Urothelium cell line (cell line): ENCODE measurements at regions not wholly inside any gene's neighbourhood (a gene's known extent, or its start where the extent isn't known, plus 50 kb on each side); places are given as distances from the start of the nearest gene placed in this dataset.
"Not testable (repeated sequence)": the region's sequence is repeated elsewhere in the genome, so short reads cannot be mapped to it uniquely, and the experiment has no call there.

Experiments
- DNase-seq: peaks from one replicate; pipeline ENCODE4 v3.0.0; 2011; ENCODE audit warnings: low spot score, mixed read lengths
- FAIRE-seq: peaks from 2 replicates; lab custom pipeline; 2011; peaks lifted over from hg19 to GRCh38; lab: Jason Lieb, UNC

DNA sequence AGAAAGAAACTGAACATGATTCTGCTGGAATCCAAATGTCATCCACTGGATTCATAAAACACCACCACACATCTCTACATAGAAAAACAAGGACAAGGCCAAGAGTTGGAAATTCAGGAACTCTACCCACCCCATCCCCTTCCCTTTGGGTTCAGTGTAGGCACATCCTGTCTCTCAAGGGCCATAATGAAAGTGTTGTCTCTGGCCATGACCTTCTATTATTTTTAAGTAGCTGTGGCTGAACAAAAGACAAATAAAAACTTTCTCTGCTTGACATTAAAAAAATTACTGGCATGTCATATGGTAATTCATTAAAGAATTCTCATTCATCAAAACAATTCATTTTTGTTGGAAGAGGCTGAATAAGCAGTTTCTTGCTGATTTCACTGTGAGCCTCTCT, 54.9 kb upstream of the ZBTB18 start:
- FAIRE-seq (no peak), DNase-seq (no peak)

DNA sequence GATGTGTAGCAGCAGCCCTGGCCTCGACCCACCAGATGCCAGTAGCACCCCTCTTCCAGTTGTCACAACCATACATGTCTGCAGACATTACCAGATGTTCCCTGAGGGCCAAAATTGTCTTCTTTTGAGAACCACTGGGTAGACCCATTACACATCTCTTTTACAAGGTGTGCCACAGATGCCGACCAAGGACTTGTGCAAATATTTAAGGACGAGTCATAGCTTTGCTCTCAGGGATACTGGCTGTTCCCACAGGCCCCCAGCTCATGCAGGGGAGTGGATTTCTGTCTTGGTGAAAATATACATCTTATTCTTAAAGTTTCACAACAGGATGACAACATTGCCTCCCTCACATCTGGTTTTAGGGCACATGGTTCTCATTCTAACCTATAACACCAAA, 59.4 kb upstream of the ZBTB18 start:
- DNase-seq: no peak
- FAIRE-seq: no peak

DNA sequence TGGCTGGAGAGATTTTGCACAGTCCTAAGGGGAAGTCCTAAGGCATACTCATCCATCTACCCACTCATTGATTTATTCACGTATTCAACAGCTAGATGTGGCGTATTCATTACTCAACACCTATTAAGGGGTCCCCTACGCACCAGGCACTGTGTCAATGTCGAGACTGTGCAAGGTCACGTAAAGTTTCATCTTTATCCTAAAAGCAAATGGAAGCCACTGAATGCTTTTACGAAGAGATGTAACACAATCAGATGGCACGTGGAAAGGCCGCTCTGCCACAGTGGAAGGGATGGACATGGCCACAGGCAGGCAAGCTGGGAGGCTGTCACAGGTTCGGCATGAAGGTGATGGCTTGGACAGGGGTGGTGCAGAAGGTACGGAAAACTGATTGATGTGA, 66.3 kb upstream of the ZBTB18 start:
- no peak for FAIRE-seq

DNA sequence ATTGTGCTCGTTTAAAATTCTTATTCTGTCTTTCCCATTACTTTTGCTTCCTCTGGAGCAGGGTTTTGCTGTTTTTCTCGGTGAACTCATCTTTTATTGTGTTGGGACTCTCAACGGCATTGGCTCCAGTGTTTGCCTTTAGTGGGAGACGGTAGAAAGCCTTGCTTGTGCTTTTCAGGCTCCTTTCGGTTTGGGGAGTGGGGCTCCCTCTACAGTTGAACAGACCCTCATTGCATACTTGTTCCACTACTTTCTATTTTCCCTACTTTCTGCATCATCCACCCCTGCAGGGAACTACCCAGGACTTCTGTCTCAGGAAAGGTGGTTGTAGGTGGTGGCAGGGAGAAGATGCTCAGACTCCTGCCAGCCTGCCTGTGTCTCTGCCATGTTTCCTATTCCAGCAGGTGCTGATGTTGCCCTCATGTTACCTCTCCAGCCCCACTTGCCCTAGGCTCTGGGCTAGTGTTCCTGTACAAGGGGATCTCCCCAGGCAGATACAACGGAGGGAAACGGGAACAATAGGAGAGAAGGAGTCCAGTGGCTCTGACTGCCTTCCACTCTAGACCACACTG, 68.5 kb upstream of the ZBTB18 start:
- no peak for DNase-seq

More for the DNA sequence above, 66.3 kb upstream of the ZBTB18 start:
- DNase-seq: no peak

DNA sequence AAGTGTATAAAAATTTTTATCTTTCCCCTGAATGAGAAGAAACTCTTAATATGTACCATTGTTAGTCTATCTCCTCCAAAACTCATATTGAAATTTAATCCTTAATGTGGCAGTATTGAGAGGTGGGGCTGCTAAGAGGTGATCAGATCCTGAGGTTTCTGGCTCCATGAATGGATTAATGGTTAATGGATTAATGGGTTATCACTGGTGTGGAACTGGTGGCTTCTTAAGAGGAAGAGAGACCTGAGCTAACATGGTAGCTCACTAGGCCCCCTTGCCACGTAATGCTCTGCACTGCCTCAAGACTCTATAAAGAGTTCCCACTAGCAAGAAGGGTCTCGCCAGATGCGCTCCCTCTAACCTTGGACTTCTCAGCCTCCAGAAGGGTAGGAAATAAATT, 70.6 kb upstream of the ZBTB18 start:
- DNase-seq (no peak), FAIRE-seq (no peak)

More for the DNA sequence above, 68.5 kb upstream of the ZBTB18 start:
- FAIRE-seq: no peak

DNA sequence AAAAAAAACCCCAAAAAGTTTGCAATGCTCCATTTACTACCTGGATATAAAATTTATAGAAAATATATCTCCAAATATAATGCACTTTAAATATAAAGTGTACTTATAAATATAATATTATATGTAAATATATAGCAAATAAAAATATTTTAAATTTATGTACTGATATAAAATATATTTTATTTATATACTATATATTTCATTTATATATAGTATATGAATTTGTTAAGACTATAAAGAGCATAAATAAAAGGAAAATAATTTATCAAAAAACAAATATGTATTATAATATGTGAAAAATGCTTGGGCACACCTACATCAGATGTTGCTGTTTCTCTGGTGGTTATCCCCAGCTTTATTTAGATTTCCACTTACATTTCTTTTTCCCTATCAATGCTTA, 71.0 kb upstream of the ZBTB18 start:
- no peak for DNase-seq
- FAIRE-seq: no peak

DNA sequence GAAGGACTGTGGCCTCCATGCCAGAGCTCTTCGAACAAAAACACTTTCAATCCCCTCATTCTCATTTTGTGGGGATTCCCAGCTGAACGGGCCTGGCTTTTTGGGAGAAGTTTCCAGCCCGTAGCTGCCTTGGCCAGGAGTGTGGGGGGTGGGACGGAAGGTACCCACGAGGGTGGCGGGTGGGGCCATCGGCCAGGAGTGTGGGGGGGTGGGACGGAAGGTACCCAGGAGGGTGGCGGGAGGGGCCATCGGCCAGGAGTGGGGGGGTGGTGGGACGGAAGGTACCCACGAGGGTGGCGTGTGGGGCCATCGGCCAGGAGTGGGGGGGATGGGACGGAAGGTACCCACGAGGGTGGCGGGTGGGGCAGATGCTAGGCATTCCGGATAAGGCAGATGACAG, 71.7 kb upstream of the ZBTB18 start:
- peak; percentile 79 for FAIRE-seq

DNA sequence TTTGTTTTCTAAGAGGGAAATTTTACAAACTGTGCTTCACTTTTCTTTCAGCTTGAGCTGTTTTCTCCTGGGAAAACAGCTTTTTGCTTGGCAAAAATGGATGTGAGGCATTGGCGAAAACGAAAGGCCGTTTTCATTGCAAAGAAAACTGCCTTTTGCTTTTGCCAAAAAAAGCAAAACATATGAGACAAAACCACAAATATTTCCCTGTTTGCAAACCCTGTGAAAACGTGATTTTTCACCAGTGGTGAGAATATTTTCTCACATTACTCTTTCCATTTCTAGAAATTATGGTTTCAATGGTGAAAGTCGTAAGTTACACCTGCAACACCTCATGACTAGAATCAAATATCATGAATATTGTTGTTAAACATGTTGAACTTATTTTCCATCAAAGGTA, 74.0 kb upstream of the ZBTB18 start:
- no peak for DNase-seq
- no peak for FAIRE-seq

More for the DNA sequence above, 71.7 kb upstream of the ZBTB18 start:
- no peak for DNase-seq

DNA sequence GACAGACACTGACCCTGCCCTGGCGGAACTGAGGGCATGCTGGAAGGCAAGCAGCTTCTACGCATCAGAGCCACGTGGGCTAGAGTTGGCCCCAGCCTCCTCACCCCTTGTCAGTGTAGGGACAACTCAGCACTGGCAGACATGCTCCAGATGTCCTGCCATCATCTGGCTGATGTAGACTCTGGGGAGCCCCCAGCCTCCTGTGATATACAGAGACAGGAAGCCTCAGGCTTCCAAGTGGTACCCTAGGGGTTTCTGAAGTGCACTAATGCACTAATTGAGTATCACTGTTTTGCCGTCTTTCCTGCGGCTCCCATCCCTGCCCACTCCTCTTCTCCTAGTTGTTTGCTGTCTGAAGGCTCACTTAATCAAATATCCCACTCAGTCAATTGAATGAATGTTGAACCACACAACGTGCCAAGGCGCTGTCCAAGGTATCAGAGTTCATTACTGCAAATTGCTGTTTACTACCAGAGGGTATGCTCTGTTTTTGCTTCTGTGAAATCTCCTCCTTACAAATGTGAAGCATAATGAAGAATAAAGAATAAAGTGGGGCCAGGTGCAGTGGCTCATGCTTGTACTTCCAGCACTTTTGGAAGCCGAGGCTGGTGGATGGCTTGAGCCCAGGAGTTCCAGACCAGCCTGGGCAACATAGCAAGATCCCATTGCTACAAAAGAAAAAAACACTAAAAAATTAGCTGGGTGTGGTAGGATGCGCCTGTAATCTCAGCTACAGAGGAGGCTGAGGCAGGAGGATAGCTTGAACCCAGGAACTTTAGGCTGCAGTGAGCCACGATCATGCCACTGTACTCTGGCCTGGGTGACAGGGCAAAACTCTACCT, 76.4 kb upstream of the ZBTB18 start:
- FAIRE-seq (no peak), DNase-seq (no peak)

DNA sequence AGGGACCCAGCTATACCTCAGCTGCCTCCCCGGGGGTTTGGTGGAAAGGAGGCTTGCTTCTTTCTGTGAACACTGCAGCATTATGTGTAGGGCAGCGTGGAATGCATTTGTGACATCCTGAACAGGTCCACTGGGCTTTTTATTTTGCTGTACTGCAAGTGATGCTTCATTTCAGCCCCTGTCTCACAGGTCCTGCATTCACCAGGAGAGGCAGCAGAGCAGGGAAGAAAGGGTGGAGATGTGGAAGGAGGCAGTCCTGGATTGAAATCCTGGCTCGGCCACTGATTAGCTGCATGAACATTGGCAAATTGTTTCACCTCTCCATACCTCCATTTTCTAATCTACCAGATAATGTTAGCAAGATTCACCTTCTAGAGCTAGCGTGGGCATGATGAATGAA, 77.9 kb upstream of the ZBTB18 start:
- DNase-seq (no peak), FAIRE-seq (no peak)

DNA sequence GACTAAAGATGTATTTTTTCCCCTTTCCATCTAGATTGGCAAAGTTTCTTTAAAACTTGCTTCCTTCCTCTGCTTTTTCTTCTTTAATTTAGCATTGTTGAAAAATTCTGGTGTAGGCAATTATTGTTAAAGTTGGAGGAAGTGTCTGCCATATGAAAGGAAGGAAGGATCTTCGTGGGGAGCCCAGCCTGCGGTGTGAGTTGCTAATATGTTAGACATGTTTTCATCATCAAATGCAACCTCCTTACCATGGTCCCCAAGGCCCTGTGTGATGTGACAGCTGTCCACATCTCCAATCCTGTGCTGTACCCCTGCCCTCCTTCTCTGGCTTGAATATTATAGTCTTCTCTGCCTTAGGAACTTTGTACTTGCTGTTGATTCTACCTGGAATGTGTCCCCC, 81.0 kb upstream of the ZBTB18 start:
- FAIRE-seq: no peak
- DNase-seq: no peak

DNA sequence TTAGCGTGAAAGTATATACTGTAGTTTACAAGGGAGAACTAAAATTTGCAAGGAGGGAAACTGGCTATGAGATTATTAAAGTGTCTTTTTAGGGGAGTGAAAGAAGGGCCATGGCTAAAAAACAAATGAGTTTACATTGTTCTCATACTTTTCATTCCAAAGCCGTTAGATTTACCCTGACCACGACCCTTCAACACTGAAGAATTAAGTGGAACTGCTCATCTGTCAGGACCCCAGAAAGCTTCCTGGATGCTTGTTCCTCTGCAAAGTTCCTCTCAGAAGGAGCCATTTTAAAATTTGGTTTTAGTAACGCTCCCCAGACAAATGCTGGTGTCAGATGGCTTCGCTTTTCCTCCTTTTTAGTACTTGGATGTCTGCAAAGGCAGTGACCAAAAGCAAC, 82.7 kb upstream of the ZBTB18 start:
- DNase-seq (no peak), FAIRE-seq (no peak)

DNA sequence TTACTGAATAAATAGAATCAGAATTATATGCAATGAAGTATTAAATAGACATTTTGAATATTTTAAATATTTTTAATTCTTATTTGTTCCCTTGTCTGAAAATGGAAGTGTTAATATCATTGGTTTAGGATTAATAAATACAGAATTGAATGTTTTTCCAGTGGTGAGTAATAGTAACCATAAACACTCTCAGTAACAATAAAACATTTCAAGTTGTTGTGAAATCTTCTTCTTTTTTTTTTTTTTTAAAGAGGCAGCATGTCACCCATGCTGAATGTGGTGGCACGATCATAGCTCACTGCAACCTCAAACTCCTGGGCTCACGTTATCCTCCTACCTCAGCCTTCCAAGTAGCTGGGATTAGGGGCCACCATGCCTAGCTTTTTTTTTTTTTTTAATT, 86.2 kb upstream of the ZBTB18 start:
- FAIRE-seq: no peak
- DNase-seq: no peak

DNA sequence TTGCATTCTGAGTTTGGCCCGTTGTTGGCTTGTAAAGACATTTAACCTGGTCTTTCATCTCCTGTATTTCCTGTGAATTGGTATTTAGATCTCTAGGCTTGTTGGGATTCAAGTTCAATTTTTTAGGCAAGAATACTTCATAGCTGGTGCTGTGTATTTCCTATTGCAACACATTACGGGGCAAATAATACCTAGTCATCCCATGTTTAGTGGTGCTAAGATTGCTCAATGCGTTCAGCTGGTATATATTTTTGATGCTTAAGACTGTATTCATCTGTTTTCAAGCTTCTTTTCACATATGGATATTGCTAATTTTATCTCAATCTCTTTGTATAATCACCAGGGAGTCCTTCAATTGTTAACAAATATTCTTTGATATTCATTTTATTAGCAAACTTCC, 87.5 kb upstream of the ZBTB18 start:
- DNase-seq (no peak), FAIRE-seq (no peak)

DNA sequence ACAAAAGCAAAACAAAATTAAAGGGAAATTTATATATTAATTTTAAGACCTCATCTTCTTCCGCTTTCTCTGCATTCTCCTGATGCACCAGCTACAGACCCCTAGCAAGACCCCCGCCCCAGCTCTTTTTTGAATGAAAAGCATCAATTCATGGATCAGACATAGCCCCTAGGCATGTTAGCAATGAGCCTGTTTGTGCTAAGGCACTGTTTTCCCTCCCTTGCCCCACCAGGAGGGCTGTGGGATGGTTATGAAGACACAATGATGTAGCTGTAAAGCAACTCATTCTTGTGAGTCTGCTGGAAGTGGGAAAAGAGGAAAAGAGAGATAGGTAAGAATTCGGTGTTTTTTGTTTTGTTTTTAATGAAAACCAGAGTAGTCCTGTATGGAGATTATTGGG, 88.5 kb upstream of the ZBTB18 start:
- no peak for FAIRE-seq

DNA sequence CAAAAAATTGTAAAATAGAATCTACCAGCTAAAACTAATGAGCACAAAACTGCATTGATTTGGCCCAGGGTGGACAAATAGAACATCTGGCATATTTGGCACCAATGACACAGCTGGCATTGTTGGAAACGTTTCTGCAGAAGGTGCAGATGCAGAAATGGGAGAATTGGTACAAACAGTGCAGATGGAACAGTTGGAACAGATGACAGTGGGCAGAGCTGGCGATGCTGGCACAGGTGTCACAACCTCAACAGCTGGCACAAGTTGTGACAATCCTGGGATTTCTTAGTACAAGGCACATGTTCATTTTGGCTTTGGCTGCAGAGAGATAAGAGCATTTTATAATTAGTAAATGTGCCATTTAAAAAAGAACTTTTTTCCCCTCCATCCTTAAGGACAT, 91.1 kb upstream of the ZBTB18 start:
- no peak for DNase-seq
- no peak for FAIRE-seq

More for the DNA sequence above, 88.5 kb upstream of the ZBTB18 start:
- no peak for DNase-seq

DNA sequence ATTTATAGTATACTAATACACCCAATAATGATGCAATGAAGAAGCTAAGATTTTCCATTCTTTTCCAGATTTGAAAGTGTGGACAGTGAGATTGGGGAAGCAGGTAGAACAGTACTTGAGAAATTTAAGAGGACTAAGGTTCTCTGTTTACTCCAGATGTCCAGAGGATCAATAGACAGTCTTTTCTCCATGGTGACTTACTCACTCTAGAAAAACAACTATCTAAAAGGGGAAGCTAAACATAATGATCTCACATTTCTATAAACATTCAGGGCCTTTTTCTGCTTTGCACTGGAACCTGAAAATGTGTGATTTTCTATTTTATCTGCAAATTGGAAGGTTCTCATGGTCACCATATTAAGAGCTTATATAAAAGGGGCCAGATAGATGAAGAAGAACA, 93.9 kb upstream of the ZBTB18 start:
- FAIRE-seq: no peak
- DNase-seq: no peak

DNA sequence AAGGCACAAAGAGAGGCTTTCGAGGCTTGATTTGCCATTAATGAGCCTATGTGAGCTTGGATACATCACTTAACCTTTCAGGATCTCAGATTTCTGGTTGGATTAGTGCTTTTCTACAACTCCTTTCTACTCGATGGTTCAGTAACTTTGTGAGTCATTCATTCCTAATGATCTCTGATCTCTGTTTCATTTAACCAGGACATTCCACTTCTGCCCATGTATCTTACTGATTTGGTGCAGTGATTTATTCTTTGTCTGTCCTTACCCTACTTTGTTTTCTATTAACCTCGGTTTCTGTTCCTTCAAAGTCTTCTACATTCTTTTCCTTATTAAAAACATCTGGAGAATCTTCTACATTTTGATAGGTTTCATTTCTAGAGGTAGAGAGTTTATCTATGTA, 94.6 kb upstream of the ZBTB18 start:
- no peak for DNase-seq
- FAIRE-seq: no peak

DNA sequence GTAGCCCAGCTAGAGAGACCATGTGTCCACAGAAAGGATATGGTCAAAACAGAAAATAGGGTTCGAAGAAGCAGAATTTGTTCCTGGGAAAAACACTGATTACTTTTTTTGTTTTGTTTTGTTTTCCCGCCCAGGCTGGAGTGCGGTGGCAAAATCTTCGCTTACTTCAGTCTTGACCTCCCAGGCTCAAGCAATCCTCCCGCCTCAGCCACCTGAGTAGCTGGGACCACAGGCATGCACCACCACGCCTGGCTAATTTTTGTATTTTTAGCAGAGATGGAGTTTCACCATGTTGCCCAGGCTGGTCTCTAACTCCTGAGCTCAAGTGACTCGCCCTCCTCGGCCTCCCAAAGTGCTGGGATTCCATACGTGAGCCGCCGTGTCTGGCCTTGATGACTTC, 99.9 kb upstream of the ZBTB18 start:
- not testable (repeated sequence) for FAIRE-seq, DNase-seq

DNA sequence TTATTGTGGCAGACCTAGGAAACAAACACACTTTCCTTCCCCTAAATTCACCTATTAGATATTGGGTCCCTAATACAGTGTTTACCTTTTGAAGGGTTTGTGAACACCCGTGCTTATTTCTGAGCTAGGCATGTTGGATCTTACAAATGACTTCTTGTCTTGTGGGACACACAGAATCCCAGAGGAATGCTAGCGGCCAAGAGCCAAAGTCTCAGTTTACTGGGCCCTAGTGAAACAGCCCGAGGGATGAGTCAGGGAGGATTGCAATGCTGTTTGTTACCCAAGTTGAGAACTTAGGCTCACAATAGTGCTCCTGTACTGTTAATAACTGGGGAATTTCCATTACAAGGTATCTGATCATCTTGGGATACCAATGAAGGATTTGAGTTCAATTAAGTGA, 100.1 kb upstream of the AKT3 start:
- FAIRE-seq (peak; percentile 13), DNase-seq (peak; percentile 87)

DNA sequence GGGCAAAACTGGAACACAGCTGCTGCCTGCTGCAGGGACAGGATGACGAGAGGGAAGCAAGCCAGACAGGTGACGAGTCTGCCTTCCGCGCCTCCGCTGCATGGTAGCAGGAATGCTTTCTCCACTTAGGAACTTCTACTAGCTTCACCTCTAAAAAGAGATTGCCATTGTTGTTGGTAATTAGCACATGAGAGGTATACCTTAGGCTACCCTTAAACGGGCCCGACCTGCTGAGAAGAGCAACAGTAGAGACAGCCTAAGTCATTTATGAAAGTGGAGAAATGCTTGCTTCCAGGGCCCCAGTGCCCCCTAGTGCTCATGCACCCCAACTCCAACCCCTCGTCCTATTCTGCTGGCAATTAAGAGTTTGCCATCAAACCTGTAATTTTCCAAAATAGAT, 96.9 kb upstream of the AKT3 start:
- FAIRE-seq (no peak), DNase-seq (no peak)

DNA sequence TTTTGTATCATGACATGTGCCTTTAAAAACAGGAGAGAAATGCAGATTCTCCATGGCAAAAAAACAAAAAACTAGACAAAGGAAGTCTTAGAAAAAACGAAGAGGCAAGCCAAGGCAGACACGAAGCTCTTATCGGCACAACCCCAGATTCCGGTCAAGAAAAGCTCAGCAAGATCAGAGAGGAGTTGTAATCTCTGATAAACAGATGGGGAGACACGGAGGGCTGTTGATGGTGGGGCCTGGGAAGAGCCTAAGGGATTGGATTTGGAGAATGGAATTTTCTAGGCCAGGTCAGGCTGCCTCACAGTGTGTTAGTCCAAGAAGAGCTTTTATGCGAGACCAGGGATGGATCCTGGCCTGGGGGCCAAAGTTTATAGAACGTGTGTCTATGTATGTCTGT, 96.2 kb upstream of the AKT3 start:
- no peak for DNase-seq

DNA sequence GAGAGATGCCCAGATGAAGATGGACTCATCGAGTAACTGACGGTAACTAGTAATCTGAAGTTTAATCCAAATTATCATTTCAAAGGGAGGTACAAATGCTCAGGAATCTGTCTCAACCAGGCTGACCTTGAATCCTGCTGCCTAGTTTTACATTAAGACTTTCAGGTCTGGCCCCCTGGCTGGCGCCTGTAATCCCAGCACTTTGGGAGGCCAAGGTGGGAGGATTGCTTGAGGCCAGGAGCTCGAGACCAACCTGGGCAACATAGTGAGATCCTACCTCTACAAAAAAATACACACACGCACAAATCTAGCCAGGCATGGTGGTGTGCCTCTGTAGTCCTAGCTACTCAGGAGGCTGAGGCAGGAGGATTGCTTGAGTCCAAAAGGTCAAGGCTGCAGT, 95.7 kb upstream of the AKT3 start:
- no peak for FAIRE-seq
- no peak for DNase-seq

More for the DNA sequence above, 96.2 kb upstream of the AKT3 start:
- FAIRE-seq: no peak
